HG02840 (cell line): ENCODE measurements at regions not wholly inside any gene's neighbourhood (a gene's known extent, or its start where the extent isn't known, plus 50 kb on each side); places are given as distances from the start of the nearest gene placed in this dataset.
"Not testable (repeated sequence)": the region's sequence is repeated elsewhere in the genome, so short reads cannot be mapped to it uniquely, and the experiment has no call there.

Experiments
- ATAC-seq: cut with Tn5 transposase; IDR thresholded peaks from one replicate; pipeline ENCODE4 v1.9.1; 2021; ENCODE audit warnings: mild to moderate bottlenecking, moderate library complexity, moderate number of reproducible peaks; ENCODE audit not compliant: unreplicated experiment, low FRiP score

DNA sequence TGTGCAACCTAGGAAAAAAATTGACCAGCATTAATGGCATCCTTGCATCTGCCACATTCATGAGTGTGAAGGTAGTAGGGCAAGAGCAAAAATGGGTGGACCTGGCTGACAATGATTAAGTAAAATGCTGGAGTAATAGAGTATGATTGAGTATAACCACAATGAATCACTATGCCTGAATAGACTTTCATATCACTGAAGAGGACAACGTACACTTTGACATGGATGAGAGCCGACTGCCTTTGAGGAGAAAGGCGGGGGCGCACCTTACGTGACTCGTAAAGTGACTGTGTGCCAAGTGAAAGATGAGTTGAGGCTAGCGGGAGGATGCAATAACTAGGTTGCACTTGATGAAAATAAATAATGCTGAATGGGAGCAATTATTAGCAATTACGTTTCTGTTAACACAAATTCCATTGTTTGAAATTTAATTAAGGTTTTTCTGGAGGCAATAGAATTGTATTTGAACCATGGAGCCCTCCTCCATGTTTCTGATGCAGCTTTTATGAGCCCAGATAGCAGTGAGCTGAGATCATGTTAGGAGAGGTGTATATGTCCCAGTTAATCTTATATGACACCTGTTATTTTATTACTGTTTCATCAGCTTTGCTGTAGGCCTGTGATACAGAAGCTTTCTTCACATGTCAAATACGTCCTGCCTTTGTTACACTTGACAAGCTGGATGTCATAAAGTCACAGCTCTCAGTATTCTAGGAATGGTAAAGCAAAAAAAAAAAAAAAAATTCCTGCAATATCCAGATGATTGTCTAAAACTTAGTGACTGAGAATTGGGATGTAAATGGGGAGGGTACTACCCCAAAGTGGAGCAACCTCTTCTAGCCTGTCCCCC is 596.5 kb downstream of the NXPH1 start:
- no peak for ATAC-seq

- ATAC-seq, result no peak
Measured at GRCh38 chr7:9030976-9031375, 597.6 kb downstream of the NXPH1 start.

- no peak for ATAC-seq
Measured at GRCh38 chr7:9031386-9031785, 598.0 kb downstream of the NXPH1 start.

DNA sequence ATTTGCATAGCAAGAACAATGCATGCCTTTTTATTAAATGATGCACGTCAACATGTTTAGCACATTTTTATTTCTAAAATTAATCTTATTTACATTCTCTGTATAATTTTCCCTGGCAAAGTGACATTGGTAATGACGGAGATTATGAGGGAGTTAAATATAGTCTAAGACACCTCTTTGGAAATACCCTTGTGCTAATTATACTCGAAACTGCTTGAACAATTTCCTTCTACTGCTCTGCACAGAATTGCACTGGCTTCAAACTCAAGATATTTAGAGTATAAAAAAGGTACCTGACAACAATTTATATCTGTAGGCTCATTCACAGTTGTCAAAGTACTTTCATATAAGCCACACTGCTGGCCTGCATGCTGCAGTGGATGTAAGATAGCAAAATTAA is 602.7 kb downstream of the NXPH1 start:
- no peak for ATAC-seq

DNA sequence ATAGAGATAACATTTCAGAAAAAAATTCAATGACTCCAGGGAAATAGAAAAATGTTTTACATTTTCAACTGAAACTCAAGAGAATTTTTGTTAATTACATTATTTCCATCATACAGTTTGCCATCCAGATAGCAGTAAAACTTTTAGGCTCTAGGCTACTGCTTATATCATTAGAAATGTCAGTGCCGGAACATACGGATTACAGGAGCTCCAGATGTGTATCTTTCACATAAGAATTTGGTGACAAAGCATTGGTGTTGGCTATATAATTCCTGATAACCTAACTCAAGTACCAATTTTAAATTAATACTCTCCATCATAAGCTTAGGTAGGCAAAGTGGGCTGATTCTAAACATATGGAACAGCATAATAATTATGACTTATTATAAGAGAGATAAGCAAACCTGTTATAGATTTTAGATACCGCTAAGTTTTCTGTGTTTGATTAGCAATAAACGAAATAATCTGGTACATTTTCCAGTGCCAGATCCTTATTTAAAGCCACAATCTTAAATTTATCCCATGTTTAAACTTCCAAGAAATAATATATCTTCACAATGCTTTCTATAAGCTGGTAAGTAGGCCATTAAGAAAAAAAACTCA is 637.9 kb downstream of the NXPH1 start:
- no peak for ATAC-seq

DNA sequence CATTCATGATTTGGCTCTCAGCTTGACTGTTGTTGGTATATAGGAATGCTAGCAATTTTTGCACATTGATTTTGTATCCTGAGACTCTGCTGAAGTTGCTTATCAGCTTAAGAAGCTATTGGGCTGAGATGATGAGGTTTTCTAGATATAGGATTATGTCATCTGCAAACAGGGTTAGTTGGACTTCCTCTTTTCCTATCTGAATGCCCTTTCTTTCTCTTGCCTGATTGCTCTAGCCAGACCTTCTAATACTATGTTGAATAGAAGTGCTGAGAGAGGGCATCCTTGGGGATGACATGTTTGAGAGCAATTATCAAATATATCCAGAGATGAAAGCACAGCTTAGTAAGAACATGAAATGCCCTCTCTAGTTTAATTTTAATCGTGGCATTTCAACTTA is 642.4 kb downstream of the NXPH1 start:
- not testable (repeated sequence) for ATAC-seq

- no peak for ATAC-seq
Measured at GRCh38 chr7:9082203-9082602, 648.8 kb downstream of the NXPH1 start.

DNA sequence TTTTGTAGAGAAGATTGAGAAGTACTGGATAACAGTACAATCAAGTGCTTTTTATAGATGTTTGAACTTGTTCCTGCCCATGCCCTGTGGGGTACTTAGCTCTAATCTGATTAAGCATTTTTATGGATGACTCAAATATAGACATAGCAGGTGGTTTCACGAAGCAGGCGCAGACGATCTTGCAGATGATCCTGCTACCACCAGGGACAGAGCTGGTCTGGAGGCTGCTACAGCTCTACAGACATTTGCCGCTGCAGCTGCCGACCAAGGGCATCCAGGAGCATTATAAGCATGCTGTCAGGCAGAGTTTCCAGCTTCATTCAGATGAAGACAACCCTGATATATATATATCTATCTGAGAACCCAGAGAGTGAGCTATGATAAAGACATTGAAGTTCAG is 650.4 kb downstream of the NXPH1 start:
- ATAC-seq, result no peak

DNA sequence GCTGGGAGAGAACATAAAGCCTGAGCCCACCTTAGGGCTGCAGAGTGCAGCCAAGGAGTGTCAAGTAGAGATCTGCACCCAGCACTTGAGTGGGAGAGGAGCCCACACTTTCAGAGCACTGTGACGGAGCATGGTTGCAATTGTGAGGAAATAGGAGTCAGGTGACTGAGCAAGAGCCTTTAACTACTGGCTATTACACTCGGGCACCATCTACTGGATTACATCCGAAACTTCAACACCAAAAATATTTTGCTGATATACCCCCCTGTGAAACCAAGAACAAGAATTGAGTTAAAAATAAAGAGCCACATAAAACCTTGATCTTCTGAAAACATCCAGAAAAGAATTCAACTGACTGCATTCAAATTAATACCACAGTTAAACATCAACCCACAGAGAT is 657.9 kb downstream of the NXPH1 start:
- no peak for ATAC-seq

- ATAC-seq, result no peak
Measured at GRCh38 chr7:9097565-9098060, 664.2 kb downstream of the NXPH1 start.

- ATAC-seq, result no peak
Measured at GRCh38 chr7:9100289-9100688, 666.9 kb downstream of the NXPH1 start.

- ATAC-seq, result no peak
Measured at GRCh38 chr7:9102846-9103245, 669.4 kb downstream of the NXPH1 start.

GRCh38 chr7:9106747-9107146 is 673.3 kb downstream of the NXPH1 start:
- no peak for ATAC-seq

DNA sequence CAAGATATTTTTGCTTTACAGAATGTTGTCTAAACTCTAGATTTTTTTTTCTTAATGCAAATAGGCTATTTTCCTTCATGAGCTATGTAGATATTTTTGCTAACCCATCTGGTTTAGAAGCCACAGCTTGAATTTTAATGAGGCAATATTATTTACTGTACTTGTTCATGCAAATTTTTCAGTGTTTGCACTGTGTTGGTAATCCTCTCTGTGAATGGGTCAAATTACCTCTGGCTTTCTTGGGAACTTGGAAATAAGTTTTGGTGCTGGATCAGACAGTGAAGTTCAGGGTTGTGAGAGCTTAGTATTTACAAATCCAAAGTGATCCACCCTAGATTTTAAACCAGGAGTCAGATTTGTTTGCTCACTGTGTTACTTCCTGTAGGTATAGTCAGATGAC is 686.9 kb downstream of the NXPH1 start:
- no peak for ATAC-seq

- ATAC-seq, result no peak
Measured at GRCh38 chr7:9124320-9124719, 690.9 kb downstream of the NXPH1 start.

DNA sequence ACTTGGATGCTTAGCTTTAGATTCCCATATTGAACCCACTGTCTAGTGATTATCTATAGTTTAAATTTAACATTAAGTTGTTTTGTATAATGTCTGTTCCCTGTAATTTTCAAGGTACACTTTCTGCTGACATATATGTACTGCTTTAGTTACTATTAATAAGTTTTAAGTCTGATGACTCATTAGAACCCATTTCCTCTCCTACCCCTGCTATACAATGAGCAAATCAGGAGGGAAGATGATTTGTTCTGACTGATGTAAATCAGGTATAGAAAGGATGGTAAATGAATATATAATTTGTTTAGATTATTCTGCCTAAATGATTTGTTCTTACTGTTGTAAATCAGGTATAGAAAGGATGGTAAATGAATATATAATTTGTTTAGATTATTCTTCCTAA is 691.8 kb downstream of the NXPH1 start:
- no peak for ATAC-seq

- ATAC-seq, result no peak
Measured at GRCh38 chr7:9127901-9128300, 694.5 kb downstream of the NXPH1 start.

GRCh38 chr7:9148687-9149086 is 715.3 kb downstream of the NXPH1 start:
- ATAC-seq, result no peak

DNA sequence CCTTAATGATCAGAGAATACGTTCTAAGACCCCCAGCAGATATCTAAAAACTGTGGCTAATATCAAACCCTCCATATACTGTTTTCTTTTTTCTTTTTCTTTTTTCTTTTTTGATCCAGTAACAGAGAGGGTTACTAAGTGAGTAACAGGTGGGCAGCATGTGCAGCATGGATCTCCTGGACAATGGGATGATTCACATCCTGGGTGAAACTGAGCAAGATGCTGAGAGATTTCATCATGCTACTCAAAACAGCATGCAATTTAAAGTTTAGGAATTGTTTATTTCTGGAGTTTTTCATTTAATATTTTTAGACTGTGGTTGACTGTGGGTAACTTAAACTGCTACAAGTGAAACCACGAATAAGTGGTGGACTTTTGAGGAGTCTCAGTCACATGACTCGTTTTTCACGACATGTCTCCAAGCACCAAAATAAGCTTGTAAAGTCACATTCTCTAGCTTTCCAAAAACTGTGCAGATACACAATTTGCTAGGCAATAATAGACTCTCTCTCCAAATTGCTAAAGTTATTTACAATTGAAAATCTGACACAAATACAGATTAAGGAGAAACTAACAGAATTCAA is 716.2 kb downstream of the NXPH1 start:
- no peak for ATAC-seq

DNA sequence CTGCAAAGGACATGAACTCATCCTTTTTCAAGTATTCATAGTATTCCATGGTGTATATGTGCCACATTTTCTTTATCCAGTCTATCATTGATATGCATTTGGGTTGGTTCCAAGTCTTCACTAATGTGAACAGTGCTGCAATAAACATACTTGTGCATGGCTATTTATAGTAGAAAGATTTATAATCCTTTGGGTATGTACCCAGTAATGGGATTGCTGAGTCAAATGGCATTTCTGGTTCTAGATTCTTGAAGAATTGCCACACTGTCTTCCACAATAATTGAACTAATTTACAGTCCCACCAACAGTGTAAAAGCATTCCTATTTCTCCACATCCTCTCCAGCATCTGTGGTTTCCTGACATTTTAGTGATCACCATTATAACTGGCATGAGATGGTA is 730.3 kb downstream of the NXPH1 start:
- ATAC-seq, result not testable (repeated sequence)

GRCh38 chr7:9175871-9176270 is 742.5 kb downstream of the NXPH1 start:
- ATAC-seq, result no peak

DNA sequence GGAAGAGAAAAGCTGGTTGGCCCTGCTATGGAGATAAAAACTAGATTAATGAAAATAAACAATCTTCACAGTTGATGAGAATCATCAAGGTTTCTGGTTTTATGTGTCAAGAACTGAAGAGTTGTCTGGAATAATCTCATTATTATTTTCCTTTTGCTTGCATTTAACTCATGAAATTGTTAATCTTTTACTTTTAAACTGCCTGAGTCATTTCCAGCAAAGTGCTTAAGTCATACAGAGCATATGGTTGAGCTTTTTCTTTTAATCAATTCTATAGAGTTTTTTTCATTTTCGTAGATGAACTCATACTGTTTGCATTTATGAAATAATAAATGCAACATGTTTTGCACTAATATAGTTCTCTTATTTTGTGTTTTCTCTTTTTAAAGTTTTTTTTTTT is 747.9 kb downstream of the NXPH1 start:
- no peak for ATAC-seq
